ENCODE measurements at regions not wholly inside any gene's neighbourhood (a gene's known extent, or its start where the extent isn't known, plus 50 kb on each side); places are given as distances from the start of the nearest gene placed in this dataset.

DNA sequence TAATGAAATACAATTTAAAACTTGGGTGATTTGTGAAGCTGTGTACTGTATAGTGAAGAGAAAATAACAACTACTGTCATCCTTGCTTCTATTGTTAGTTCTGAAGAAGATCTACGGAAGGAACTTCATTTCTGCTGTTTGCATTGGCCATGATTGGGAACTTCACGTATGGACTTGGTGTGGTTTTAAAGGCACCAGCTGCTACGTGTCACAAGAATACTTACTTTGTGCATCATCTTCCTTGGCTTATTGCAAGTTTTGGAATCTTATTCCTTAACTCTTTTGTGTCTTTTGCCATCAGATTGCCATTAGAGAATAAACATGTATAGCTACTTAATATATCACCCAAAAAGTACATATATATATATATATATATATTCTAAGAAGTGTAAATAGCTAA lies 75.0 kb upstream of the VEPH1 start:
- no peak for TF ChIP-seq POLR2A (IDR thresholded peaks at IDR 0.05)
- TF ChIP-seq, protein P1, sequence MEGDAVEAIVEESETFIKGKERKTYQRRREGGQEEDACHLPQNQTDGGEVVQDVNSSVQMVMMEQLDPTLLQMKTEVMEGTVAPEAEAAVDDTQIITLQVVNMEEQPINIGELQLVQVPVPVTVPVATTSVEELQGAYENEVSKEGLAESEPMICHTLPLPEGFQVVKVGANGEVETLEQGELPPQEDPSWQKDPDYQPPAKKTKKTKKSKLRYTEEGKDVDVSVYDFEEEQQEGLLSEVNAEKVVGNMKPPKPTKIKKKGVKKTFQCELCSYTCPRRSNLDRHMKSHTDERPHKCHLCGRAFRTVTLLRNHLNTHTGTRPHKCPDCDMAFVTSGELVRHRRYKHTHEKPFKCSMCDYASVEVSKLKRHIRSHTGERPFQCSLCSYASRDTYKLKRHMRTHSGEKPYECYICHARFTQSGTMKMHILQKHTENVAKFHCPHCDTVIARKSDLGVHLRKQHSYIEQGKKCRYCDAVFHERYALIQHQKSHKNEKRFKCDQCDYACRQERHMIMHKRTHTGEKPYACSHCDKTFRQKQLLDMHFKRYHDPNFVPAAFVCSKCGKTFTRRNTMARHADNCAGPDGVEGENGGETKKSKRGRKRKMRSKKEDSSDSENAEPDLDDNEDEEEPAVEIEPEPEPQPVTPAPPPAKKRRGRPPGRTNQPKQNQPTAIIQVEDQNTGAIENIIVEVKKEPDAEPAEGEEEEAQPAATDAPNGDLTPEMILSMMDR (IDR thresholded peaks at IDR 0.05), result no peak
